GM21528 (cell line): ENCODE measurements at regions not wholly inside any gene's neighbourhood (a gene's known extent, or its start where the extent isn't known, plus 50 kb on each side); places are given as distances from the start of the nearest gene placed in this dataset.
"Not testable (repeated sequence)": the region's sequence is repeated elsewhere in the genome, so short reads cannot be mapped to it uniquely, and the experiment has no call there.

Source experiments
- ATAC-seq: cut with Tn5 transposase; IDR thresholded peaks from one replicate; pipeline ENCODE4 v1.9.1; 2021; ENCODE audit warnings: mild to moderate bottlenecking, moderate library complexity; ENCODE audit not compliant: unreplicated experiment, low FRiP score

DNA sequence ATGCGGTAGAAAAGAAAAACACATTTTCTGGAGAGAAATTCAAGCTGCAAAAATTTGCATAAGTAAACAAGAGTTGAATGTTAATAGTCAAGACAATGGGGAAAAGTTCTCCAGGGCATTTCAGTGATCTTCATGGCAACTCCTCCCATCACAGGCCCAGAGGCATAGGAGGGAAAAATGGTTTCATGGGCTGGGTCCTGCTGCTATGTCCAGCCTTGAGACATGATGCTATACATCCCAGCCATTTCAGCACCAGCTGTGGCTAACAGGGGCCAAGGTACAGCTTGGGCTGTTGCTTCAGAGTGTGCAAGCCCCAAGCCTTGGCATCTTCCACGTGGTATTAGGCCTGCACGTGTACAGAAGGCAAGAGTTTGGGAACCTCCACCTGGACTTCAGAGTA, 118.6 kb upstream of the DLGAP1 start:
- no peak for ATAC-seq

DNA sequence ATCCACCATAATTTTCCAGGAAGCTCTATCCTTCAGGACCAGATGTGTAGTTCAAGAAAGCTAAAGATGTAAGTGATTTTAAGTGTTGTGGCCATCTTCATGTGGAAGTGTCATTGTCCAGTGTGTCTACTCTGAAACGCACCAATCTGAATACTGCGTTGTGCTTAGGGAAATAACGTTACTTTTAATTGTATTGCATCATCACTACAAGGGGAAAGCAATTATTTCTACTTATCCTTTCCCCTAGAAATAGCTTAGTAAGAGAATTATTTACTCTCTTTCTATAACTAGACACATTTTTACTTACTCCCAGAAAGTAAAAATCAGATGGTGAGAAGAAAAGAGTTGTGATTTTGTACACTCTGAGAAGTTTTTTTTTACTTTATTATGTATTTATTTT, 102.4 kb upstream of the DLGAP1 start:
- no peak for ATAC-seq

DNA sequence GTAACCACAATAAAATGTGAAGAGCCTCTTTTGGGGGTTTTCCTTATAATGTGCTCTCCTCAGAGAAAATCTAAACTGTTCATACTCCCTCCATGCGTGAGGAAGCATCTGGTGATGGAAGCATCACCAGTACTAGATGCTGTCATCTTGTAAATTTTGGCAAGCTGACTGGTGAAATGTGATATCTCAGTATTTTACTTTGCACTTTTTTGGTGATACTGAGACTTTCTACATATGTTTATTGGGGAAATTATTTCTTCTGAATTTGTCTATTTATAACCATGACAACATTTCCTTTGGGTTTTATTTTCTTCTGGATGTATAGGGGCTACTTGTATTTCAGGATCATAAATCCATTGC, 95.9 kb upstream of the DLGAP1 start:
- no peak for ATAC-seq

DNA sequence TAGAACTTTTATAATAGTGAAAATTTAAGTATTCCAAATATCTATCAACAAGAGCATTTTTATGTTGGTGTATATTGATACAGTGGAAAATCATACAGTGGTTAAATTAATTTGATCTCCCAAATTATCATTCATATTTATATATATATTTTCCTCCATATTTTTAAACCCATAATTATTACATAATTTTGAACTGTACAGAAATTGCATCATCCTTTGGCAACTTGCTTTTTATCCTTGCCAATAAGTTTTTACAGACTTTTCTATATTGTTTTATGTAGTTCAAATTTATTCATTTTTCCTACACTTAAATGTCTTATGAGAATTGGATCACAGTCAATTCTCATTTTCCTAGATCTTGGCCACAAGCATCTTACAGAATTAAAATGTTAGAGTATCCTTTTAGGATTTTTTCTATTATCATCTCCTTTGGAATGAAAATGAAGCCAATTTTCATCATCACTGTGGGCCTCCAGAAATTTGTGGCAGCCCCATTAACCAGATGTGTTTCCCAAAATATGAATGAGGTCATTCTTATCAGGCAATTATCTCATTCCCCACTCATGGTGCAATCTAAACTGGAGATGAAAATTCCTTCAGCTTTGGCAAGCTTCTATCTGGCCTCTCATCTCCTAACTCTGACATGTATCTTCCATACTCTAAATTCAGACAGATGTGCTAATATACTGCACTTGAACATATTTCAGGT, 94.2 kb upstream of the DLGAP1 start:
- ATAC-seq: no peak

DNA sequence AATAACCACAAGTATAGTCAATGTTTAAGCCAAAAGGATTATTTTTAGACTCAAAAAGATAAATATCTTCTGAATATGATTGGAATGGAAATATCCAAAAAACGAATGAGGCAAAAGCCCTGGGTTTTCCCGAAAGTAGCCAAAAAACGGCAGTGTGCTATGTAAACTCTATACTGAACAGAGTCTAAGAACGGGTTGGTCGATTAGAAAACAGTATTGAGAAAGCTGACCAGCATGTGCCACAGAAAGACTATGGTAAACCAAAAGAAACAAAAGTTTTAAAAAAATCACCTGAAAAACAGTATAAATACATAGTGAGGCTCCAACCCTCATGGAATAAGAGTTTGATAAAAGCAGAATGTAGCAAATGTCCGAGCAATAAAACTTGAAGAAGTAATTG, 92.0 kb upstream of the DLGAP1 start:
- no peak for ATAC-seq

DNA sequence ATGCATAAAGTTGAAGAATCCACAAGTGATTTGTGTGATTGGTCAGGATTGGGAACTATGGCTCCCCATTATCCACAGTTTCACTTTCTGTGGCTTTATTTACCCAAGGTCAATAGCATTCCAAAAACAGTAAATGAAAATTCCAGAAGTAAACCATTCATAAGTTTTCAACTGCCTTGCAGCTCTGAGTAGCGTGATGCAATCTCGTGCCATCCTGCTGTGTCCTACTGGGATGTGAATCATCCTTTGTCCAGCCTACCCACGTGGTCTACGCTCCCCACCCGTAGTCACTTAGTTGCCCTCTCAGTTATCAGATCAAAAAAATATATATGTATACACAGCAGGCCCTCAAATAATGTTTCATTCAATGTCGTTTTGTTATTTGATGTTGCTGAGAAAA, 89.0 kb upstream of the DLGAP1 start:
- ATAC-seq: no peak

DNA sequence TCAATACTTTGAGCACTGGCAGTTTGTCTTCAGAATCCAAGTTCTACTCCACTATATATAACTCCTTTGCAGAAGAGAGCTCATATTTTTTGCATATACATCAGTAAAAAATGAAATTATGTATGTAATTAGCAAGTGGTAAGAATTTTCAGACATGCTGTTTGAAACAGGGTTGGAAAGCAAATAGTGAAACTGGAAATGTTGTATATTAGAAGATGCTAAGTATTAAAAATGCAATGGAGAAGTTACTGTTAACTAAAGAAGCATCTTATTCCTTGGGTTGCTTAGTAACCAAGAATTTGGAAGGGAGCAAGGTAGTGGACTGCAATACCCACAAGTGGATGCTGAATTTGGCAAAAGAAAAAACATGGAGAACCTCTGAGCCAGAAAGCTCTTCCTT, 88.6 kb upstream of the DLGAP1 start:
- ATAC-seq: no peak

DNA sequence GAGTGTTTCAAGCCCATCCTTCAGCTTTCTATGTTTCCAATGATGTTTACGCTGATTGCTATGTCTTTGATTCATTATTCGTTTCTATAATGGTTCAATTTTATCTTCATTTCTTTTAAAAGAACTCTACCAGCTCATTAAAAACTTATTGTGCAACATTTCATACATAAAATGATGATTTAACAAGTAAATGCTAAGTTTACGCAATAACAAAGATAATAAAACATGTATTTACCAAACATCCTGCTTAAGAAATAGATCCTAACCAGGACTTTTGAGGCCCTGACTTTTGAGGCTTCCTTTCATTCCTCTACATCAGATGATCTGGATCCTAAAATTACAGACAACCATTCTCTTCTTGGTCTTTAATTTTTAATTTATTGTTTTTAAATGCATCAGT, 86.5 kb upstream of the DLGAP1 start:
- no peak for ATAC-seq

DNA sequence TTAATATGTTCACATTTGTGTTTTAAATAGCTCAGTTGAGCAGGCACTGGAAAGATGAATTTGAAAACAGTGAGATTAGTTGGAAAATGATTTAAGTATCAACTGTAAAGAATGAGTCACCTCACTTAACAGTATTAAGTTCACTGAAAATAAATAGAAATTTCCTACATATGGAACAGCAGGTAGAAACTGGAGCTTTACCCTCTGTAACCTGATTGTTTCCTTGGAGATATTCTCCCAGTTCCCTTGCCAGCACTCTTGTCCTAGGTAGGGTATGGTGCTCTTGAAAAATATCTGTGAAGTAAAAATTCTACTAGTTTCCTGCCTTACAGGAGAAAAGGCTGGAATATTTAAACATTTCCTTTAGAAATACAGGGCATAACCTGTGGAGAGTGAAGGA, 81.3 kb upstream of the DLGAP1 start:
- no peak for ATAC-seq

DNA sequence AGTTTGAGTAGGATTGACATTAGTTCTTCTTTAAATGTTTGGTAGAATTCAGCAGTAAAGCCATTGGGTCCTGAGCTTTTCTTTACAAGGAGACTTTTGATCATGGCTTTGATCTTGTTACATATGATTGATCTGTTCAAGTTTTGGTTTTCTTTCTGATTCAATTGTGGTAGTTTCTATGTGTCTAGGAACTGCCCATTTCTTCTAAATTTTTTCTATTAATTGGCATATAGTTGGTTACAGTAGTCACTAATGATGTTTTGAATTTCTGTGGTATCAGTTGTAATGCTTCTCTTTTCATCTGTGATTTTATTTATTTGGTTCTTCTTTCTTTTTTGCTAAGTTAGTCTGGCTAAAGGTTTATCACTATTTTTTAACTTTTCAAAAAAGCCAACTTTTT, 73.3 kb upstream of the DLGAP1 start:
- no peak for ATAC-seq

DNA sequence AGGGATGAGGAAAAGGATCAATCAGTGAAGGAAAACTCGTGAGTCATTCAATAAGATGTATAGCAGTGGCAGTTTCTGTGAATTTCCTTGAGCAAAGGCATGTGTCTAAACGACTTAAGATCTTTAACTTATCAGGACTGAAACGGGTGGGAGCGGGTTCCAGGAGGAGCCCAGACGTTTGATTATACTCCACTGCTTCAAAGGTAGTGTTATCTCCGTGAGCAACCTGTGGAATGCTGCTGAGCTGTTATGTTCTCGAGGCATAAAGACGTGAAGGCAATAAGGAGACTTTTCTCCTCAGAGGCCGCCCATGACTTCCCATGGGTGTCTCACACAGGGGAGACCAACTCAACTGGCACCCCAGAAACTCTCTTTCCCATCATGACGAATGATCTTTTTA, 72.7 kb upstream of the DLGAP1 start:
- ATAC-seq: not testable (repeated sequence)

DNA sequence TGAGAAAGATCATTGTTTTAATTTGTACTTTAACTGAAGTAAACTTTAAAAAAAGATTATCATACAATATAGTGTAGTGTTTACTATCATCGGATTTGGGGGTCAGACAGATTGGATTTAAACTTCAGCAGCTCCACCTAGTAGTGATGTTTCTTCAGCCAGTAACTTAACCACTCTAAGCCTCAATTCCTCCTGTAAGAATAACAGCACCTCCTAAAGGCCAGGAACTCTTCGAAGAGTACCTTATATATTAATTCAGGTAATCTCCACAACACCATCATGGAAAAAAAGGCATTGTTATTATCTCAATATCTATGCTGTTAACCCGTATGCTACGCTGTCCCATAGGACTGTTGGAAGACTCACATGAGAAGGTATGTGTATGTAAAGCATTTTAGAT, 69.0 kb upstream of the DLGAP1 start:
- ATAC-seq: no peak

DNA sequence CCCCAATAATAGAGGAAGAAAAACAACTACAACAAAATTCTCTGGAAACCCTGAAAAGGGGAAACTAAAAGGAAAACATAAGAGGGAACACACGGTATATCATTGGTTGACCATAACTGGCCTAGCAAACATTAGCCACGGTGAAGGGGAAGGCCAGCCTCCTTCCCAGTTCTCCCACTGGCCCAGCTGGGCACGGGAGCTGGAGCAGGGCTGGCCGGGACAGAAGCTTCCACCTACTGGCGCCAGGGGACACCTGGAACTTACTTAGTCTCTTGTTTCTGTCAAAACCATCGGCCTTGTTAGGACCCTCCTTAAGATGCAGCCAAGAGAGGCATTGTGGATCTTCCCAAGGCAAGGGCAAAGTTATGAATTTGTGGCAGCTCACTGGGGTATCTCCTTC, 56.1 kb upstream of the DLGAP1 start:
- ATAC-seq: no peak

DNA sequence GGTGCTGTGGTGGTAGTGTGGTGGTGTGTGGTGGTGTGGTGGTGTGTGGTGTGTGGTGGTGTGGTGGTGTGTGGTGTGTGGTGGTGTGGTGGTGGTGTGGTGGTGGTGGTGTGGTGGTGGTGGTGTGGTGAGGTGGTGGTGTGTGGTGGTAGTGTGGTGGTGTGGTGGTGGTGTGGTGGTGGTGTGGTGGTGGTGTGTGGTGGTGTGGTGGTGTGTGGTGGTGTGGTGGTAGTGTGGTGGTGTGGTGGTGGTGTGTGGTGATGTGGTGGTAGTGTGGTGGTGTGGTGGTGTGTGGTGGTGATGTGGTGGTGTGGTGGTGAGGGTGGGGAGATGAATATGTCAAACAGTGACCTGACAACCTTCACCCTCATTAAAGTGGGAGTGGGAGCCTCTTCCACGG, 55.6 kb upstream of the DLGAP1 start:
- no peak for ATAC-seq

DNA sequence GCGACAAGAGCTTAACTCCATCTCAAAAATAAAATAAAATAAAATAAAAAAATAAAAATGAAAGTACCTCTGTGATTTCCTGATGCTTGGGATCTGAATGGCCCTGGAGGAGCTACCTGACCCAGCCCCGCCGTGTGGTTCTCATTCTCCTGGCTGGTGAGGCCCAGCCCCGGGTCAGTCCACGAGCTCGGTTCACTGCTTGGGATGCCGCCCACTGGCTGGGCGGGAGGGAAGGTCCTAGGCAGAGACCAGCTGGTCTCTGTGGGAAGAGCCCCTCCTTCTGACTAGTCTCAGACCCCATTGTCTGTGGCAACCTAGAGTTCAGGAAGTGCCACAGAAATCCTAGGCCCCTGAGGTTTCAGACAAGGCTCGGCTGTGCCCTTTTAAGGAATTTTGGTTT, 55.1 kb upstream of the DLGAP1 start:
- ATAC-seq: no peak
